ENCODE measurements at regions not wholly inside any gene's neighbourhood (a gene's known extent, or its start where the extent isn't known, plus 50 kb on each side); places are given as distances from the start of the nearest gene placed in this dataset.
"Not testable (repeated sequence)": the region's sequence is repeated elsewhere in the genome, so short reads cannot be mapped to it uniquely, and the experiment has no call there.

DNA sequence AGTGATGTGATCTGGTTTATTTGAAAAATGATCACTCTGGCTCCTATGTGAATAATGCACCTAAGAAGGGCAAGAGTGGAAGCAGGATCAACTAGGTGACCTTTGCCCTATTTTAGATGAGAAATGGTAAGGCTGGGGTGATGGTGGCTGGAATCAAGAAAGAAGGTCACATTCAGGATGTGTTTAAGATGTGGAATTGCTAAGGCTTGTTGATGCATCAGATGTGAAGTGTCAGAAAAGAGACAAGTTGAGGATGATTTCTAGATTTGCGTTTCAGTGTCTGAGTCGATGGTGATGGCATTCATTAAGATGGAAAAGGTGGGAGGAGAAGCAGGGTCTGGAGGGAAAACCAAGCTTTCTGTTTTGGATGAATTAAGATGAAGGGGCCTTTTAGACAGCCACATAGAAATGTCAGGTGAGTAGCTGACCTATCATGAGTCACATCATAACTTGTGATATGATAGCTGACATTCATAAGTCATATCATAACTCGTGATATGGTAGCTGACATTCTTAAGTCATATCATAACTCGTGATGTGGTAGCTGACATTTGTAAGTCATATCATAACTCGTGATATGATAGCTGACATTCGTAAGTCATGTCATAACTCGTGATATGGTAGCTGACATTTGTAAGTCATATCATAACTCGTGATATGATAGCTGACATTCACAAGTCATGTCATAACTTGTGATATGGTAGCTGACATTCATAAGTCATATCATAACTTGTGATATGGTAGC lies 101.2 kb upstream of the SEC11C start:
- no peak for DNase-seq (ENCODE audit: low read depth in 2 of 2)

DNA sequence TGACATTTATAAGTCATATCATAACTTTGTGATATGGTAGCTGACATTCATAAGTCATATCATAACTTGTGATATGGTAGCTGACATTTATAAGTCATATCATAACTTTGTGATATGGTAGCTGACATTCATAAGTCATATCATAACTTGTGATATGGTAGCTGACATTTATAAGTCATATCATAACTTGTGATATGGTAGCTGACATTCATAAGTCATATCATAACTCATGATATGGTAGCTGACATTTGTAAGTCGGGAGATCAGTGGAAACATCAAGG lies 100.7 kb upstream of the SEC11C start:
- not testable (repeated sequence) for DNase-seq (ENCODE audit: low read depth in 2 of 2)

GRCh38 chr18:59039449-59039848 lies 100.2 kb upstream of the SEC11C start:
- DNase-seq (ENCODE audit: low read depth in 2 of 2) = no peak

DNA sequence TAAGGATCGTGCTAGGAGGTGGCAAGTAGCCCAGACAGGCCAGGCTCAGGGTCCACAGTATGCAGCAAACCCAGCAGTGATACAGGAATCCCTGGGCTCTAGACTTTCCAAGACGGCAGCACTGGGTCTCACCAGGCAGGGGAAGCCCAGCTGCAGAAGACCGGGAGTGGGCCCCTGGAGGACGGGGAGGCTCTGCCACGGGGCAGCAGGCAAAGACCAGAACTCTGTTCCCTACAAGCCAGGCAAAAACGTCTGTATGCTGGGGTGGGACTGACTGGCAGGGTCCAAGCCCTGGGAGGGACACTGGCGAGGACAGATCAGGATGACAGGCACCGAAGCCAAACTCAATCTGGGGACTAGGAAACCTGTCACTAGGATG lies 98.9 kb upstream of the SEC11C start:
- no peak for DNase-seq (ENCODE audit: low read depth in 2 of 2)

- DNase-seq (ENCODE audit: low read depth in 2 of 2) = no peak
Observed at GRCh38 chr18:59041296-59041695, 98.4 kb upstream of the SEC11C start.

- DNase-seq (ENCODE audit: low read depth in 2 of 2) = no peak
Observed at GRCh38 chr18:59041819-59042815, 97.6 kb upstream of the SEC11C start.

GRCh38 chr18:59044855-59045254 lies 94.8 kb upstream of the SEC11C start:
- DNase-seq (ENCODE audit: low read depth in 2 of 2) = no peak

DNA sequence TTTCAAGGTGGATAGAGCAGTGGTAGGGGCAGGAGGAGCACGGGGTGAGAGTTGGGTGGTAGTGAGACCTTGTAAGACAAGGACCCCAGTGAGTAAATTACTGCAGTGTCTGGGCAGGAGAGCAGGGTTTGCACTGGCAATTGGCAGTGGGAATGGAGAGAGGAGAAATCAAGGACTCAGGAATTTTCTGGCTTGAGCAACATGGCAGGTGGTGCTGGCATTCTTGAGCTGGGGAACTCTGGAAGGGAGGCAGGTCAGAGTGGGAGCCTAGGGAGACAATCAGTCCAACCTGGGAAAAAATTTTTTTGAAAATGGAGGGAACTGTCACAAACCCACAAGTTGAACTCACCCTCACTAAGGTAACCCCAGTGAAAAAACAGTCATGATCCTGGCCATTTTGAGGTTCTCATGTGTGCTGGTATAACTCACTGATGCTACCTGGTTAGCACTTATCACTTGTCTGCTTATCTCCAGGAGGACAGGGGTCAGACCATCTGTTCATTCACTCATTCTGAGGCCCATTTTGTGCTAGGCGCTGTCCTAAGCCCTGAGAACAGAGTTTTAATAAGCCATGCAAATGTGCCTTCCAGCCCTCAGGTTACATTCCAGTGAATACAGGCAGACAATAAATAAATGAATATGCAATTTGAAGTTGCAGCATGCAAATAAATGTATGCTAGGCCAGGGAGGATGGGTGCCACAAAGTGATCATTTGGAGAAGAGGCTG lies 92.2 kb upstream of the SEC11C start:
- no peak for DNase-seq (ENCODE audit: low read depth in 2 of 2)

GRCh38 chr18:59048048-59048363 lies 91.7 kb upstream of the SEC11C start:
- no peak for DNase-seq (ENCODE audit: low read depth in 2 of 2)

- DNase-seq (ENCODE audit: low read depth in 2 of 2) = no peak
Observed at GRCh38 chr18:59048378-59048777, 91.3 kb upstream of the SEC11C start.

- no peak for DNase-seq (ENCODE audit: low read depth in 2 of 2)
Observed at GRCh38 chr18:59049721-59050660, 89.7 kb upstream of the SEC11C start.

DNA sequence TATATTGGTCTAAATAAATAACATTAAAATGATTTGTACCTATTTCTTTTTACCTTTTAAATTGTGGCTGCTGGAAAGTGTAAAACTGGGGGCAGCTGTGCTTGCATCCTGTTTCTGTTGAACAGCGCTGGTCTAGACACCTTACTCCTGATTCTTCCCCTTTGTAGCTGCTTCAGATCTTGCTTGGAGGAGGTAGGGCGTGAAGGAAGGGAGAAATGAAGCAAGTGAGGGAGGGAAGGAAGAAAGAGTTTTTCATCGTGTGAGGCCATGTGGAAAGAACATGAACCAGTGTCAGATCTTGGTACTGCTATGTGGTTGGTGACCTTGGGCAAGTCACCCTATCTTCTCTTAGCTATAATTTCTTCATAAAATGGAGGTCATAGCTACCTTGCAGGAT lies 89.0 kb upstream of the SEC11C start:
- no peak for DNase-seq (ENCODE audit: low read depth in 2 of 2)

DNA sequence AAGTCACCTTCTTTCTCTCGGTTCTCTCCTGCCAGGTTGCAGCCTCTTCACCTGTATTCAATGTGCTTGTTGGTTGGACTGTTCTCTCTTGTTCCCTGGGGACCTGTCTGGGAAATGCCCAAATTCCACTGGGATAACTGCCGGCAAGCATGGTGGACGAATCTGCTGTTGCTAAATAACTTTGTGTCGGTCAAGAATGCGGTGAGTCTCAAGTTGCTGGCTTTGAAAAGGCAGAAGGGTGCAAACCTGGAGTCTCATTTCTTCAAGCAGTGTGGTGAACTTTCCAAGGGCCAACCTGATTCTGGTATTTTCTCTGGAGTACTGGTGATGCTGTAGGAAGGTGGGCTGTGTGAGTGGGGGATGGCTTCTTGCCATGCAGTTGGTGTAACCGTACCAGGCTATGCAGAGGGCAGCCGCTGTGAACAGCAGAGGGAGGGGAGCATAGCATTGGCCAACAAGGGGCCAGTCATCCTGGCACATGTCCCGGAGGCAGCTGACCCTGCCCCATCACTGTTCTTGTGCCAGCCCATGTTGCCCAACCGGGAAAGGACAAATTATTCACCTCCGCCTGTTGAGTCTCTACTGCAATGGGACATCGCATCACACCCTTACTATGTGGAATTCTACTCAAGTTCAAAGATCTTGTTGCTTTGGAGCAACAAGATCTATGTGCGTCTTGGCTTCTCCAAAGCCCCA lies 88.1 kb upstream of the SEC11C start:
- no peak for DNase-seq (ENCODE audit: low read depth in 2 of 2)

GRCh38 chr18:59052965-59053820 lies 86.5 kb upstream of the SEC11C start:
- DNase-seq (ENCODE audit: low read depth in 2 of 2) = no peak

- no peak for DNase-seq (ENCODE audit: low read depth in 2 of 2)
Observed at GRCh38 chr18:59054496-59055287, 85.0 kb upstream of the SEC11C start.

- no peak for DNase-seq (ENCODE audit: low read depth in 2 of 2)
Observed at GRCh38 chr18:59055345-59056032, 84.2 kb upstream of the SEC11C start.

- peak in 1 of 2 donors; percentile 7 for DNase-seq (ENCODE audit: low read depth in 2 of 2)
Observed at GRCh38 chr18:59056706-59057492, 82.8 kb upstream of the SEC11C start.

DNA sequence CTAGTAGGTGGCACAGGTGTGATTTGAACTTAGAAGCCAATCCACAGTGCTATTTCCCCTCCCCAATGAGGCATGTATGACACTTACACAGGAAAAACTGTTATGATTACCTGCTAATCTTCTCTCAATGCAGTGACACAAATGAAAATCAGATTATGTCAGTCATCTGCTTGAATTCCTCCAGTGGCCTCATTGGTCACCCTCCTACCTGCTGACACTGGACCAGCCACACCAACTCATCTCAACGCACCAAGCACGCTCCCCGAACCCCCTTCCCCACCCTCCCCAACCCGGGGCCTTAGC lies 82.2 kb upstream of the SEC11C start:
- DNase-seq (ENCODE audit: low read depth in 2 of 2) = no peak
